Peyer's patch (tissue), 4 donors: ENCODE measurements at regions not wholly inside any gene's neighbourhood (a gene's known extent, or its start where the extent isn't known, plus 50 kb on each side); places are given as distances from the start of the nearest gene placed in this dataset.

Source experiments
- CTCF ChIP-seq, 6 experiments: fragments of 450-650 bp in 4 of 6; fragments of 200-600 bp in 2 of 6; sonication (generic) in 1 of 6; IDR thresholded peaks; one replicate each; pipeline ENCODE4 v1.5.1; 2017 to 2019; ENCODE audit warnings: antibody characterized with exemption in 6 of 6, mild to moderate bottlenecking in 3 of 6, moderate library complexity in 1 of 6
- POLR2A ChIP-seq, 2 donors: fragments of 450-650 bp; IDR thresholded peaks; one replicate each; pipeline ENCODE4 v1.5.1; 2017; ENCODE audit warnings: antibody characterized with exemption in 2 of 2, mild to moderate bottlenecking in 2 of 2, moderate library complexity in 2 of 2

DNA sequence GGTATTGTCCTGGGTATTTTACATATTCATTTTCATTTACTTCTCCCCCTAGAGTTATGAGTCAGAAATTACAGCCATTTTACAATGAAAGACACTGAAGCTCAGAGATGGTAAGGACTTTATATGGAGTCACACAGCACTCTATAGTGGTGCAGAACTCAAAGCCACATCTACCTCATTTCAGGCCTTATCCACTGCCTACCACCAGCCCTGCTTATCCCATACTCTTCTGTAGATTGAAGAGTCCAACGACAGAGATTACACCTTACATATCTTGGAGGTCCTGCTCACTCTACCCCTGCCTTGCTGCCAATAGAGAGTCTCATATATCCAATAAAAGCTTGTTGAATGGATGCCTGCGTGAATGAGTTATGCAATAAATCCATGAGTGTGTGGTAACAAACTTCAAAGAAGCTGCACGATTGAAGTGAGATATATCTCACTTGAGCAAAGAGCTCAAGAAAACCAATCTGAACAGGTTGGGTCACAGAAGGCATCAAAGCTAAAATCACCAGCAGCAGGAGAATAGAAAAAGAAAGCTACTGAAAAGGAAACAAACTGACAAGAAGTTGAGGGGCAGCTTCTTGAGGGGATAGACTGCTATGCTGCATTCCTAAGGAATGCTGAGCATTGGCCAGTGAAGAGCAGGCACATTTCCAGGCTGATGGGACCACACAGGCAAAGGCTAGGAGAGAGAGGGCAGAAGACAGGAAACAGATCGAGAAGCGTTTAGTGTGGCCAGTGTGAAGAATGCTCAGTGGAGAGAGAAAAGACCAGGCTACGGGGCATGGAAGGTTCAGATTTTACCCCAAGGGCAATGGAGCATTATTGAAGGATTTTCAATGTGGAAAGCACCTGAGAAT lies 585.6 kb downstream of the DHX35 start:
- TF ChIP-seq CTCF (IDR thresholded peaks at IDR 0.05) = no peak
- no peak for TF ChIP-seq POLR2A (IDR thresholded peaks at IDR 0.05)
